ENCODE measurements at regions not wholly inside any gene's neighbourhood (a gene's known extent, or its start where the extent isn't known, plus 50 kb on each side); places are given as distances from the start of the nearest gene placed in this dataset.

GRCh38 chr5:142435410-142436115, 110.7 kb upstream of the SPRY4 start:
- DNase-seq (ENCODE audit: low read depth in 2 of 2), result no peak

GRCh38 chr5:142434322-142434612, 109.4 kb upstream of the SPRY4 start:
- no peak for DNase-seq (ENCODE audit: low read depth in 2 of 2)

GRCh38 chr5:142433526-142434321, 108.9 kb upstream of the SPRY4 start:
- DNase-seq (ENCODE audit: low read depth in 2 of 2), result no peak

- peak in 1 of 2 donors; percentile 41 for DNase-seq (ENCODE audit: low read depth in 2 of 2)
Observed at GRCh38 chr5:142432961-142433360, 108.1 kb upstream of the SPRY4 start.

GRCh38 chr5:142432369-142432863, 107.6 kb upstream of the SPRY4 start:
- no peak for DNase-seq (ENCODE audit: low read depth in 2 of 2)

- no peak for DNase-seq (ENCODE audit: low read depth in 2 of 2)
Observed at GRCh38 chr5:142428773-142429473, 104.1 kb upstream of the SPRY4 start.

GRCh38 chr5:142428036-142428772, 103.4 kb upstream of the SPRY4 start:
- DNase-seq (ENCODE audit: low read depth in 2 of 2), result no peak

GRCh38 chr5:142427529-142427928, 102.7 kb upstream of the SPRY4 start:
- no peak for DNase-seq (ENCODE audit: low read depth in 2 of 2)

- DNase-seq (ENCODE audit: low read depth in 2 of 2), result no peak
Observed at GRCh38 chr5:142427015-142427364, 102.2 kb upstream of the SPRY4 start.

GRCh38 chr5:142426129-142427014, 101.6 kb upstream of the SPRY4 start:
- peak; percentile 75 to 86 for DNase-seq (ENCODE audit: low read depth in 2 of 2)

GRCh38 chr5:142425286-142426065, 100.7 kb upstream of the SPRY4 start:
- peak in 1 of 2 donors; percentile 54 for DNase-seq (ENCODE audit: low read depth in 2 of 2)

GRCh38 chr5:142422429-142422828, 97.6 kb upstream of the SPRY4 start:
- no peak for DNase-seq (ENCODE audit: low read depth in 2 of 2)

GRCh38 chr5:142421621-142422397, 97.0 kb upstream of the SPRY4 start:
- no peak for DNase-seq (ENCODE audit: low read depth in 2 of 2)

- no peak for DNase-seq (ENCODE audit: low read depth in 2 of 2)
Observed at GRCh38 chr5:142421228-142421617, 96.4 kb upstream of the SPRY4 start.

- no peak for DNase-seq (ENCODE audit: low read depth in 2 of 2)
Observed at GRCh38 chr5:142420561-142421227, 95.9 kb upstream of the SPRY4 start.

- no peak for DNase-seq (ENCODE audit: low read depth in 2 of 2)
Observed at GRCh38 chr5:142412581-142412980, 87.8 kb upstream of the SPRY4 start.

- DNase-seq (ENCODE audit: low read depth in 2 of 2), result no peak
Observed at GRCh38 chr5:142411656-142412425, 87.0 kb upstream of the SPRY4 start.

- no peak for DNase-seq (ENCODE audit: low read depth in 2 of 2)
Observed at GRCh38 chr5:142411103-142411502, 86.3 kb upstream of the SPRY4 start.

Measured in dermis microvascular lymphatic vessel endothelial cell (primary cell).